Thyroid gland (tissue), 4 donors: ENCODE measurements at regions not wholly inside any gene's neighbourhood (a gene's known extent, or its start where the extent isn't known, plus 50 kb on each side); places are given as distances from the start of the nearest gene placed in this dataset.

Source experiments
- POLR2A ChIP-seq, 2 donors: fragments of 450-650 bp; IDR thresholded peaks; one replicate each; pipeline ENCODE4 v1.6.1; 2017; ENCODE audit warnings: antibody characterized with exemption in 2 of 2, mild to moderate bottlenecking in 2 of 2, moderate library complexity in 1 of 2
- TF ChIP-seq, protein P1 (sequence below), 6 experiments: fragments of 200-600 bp in 3 of 6; fragments of 450-650 bp in 3 of 6; sonication (generic) in 3 of 6; IDR thresholded peaks; one replicate each; pipeline ENCODE4 v1.5.1; 2016 to 2019; ENCODE audit warnings: antibody characterized with exemption in 6 of 6, mild to moderate bottlenecking in 2 of 6, inconsistent platforms in 1 of 6, moderate library complexity in 1 of 6

DNA sequence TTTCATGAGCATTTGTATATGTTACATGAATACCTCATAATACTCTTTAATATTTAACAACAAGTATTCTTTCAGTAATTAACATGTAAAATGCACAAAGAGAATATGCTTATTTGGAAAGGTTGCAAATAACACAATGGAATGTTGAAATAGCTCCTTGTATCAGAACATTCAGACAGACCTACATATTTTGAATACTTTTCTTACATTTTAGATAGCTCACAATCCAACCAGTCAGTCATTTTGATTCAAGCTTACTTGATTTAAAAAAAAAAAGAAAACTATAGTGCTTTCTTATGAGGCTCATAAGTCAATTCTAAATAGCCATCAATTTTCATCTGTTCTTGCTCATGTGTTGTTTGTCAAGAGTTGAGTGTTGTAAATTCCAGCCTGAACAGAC is 518.8 kb downstream of the ADGRL2 start:
- TF ChIP-seq, protein P1, sequence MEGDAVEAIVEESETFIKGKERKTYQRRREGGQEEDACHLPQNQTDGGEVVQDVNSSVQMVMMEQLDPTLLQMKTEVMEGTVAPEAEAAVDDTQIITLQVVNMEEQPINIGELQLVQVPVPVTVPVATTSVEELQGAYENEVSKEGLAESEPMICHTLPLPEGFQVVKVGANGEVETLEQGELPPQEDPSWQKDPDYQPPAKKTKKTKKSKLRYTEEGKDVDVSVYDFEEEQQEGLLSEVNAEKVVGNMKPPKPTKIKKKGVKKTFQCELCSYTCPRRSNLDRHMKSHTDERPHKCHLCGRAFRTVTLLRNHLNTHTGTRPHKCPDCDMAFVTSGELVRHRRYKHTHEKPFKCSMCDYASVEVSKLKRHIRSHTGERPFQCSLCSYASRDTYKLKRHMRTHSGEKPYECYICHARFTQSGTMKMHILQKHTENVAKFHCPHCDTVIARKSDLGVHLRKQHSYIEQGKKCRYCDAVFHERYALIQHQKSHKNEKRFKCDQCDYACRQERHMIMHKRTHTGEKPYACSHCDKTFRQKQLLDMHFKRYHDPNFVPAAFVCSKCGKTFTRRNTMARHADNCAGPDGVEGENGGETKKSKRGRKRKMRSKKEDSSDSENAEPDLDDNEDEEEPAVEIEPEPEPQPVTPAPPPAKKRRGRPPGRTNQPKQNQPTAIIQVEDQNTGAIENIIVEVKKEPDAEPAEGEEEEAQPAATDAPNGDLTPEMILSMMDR (IDR thresholded peaks at IDR 0.05), result no peak
- no peak for TF ChIP-seq POLR2A (IDR thresholded peaks at IDR 0.05)
